Kidney (tissue), 13 donors: ENCODE measurements at regions not wholly inside any gene's neighbourhood (a gene's known extent, or its start where the extent isn't known, plus 50 kb on each side); places are given as distances from the start of the nearest gene placed in this dataset.

Experiments used
- DNase-seq, 5 donors: peaks; one replicate each; pipeline ENCODE4 v3.0.0-alpha.2; 2013 to 2020
- FAIRE-seq: peaks from 2 replicates; lab custom pipeline; 2012; peaks lifted over from hg19 to GRCh38; lab: Jason Lieb, UNC
- H3K27ac ChIP-seq, 2 donors: one replicate each; pipeline ENCODE4 v1.7.0; 2013; ENCODE audit warnings: low read depth in 2 of 2, low read length in 2 of 2, inconsistent platforms in 1 of 2
- H3K27me3 ChIP-seq: one replicate; pipeline ENCODE4 v1.7.1; 2013; ENCODE audit warnings: low read length, inconsistent platforms; ENCODE audit not compliant: control insufficient read depth, insufficient read depth
- H3K36me3 ChIP-seq, 3 donors: one replicate each; pipeline versions ENCODE4 v1.7.0 to v1.7.1; 2013; ENCODE audit warnings: low read length in 3 of 3, control low read depth in 1 of 3, inconsistent platforms in 1 of 3; ENCODE audit not compliant: insufficient read depth in 3 of 3, control insufficient read depth in 2 of 3
- H3K4me1 ChIP-seq, 3 donors: one replicate each; pipeline versions ENCODE4 v1.7.0 to v1.7.1; 2013; ENCODE audit warnings: low read length in 3 of 3, inconsistent platforms in 1 of 3, low read depth in 1 of 3; ENCODE audit not compliant: control insufficient read depth in 2 of 3, insufficient read depth in 2 of 3
- H3K4me3 ChIP-seq, 3 donors: one replicate each; pipeline versions ENCODE4 v1.7.0 to v1.8.1; 2013; ENCODE audit warnings: low read length in 3 of 3, control low read depth in 1 of 3, inconsistent platforms in 1 of 3
- H3K9ac ChIP-seq, 3 donors: one replicate each; pipeline versions ENCODE4 v1.7.0 to v1.7.1; 2013; ENCODE audit warnings: low read length in 3 of 3, control low read depth in 1 of 3, inconsistent platforms in 1 of 3
- H3K9me3 ChIP-seq, 3 donors: one replicate each; pipeline versions ENCODE4 v1.7.0 to v1.7.1; 2013; ENCODE audit warnings: low read length in 3 of 3, control low read depth in 1 of 3, inconsistent platforms in 1 of 3; ENCODE audit not compliant: control insufficient read depth in 2 of 3, insufficient read depth in 1 of 3
- CTCF ChIP-seq: IDR thresholded peaks from 3 replicates; pipeline ENCODE4 v1.5.1; 2012; ENCODE audit warnings: mild to moderate bottlenecking, moderate library complexity, borderline replicate concordance; ENCODE audit not compliant: insufficient read depth; ENCODE audit errors: extremely low read depth
- intact Hi-C: fragments of 100-400 bp; cut with DNase I; formaldehyde crosslinking; loops from one replicate; pipeline ENCODE4 v1.11.1; 2022
- donor health status: control.
- donor health status: control.
- donor health status: control.
- donor health status: control.
- donor health status: control.
- donor health status: DM: yes; HTN: yes; CAD: no.
- donor health status: Normal renal cell carcinoma (clear cell type).

- Histone ChIP-seq H3K27ac (no peak overlapping the region), H3K4me3 (no peak overlapping the region), H3K36me3 (no peaks in the 10 kb centered on the region), H3K9ac (no peak overlapping the region), H3K4me1 (no peaks in the 10 kb centered on the region), H3K27me3 (no peaks in the 10 kb centered on the region), H3K9me3 (no peaks in the 10 kb centered on the region)
- TF ChIP-seq CTCF: no peak
- FAIRE-seq: no peak
- DNase-seq: no peak
- intact Hi-C loops: no loop called here
Observed at GRCh38 chr16:52643006-52643405, 96.1 kb upstream of the TOX3 start.

DNA sequence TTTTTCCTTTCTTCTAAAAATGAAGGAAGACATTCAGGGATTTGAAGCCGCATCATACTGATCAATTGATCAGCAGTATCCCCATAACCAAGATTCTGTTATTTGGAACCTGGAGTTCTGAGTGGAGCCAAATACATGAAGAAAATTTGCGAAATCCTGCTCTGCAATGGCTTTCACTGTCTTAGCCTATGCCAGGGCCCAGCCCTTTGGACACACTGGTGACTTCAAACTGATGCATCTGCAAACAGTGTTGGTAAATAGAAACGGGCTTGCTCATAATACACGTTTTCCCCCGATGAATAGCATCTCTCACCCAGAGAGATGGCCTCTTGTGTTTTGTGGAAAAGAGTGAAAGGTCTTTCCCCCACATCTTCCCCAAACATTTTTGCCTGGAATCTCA lies 87.6 kb upstream of the TOX3 start:
- Histone ChIP-seq H3K27me3 (no peaks in the 10 kb centered on the region), H3K9me3 (peaks cover 0 to 5% (median 0%) of the 10 kb centered on the region in 3 donors), H3K4me3 (no peak overlapping the region), H3K9ac (no peak overlapping the region), H3K4me1 (no peaks in the 10 kb centered on the region), H3K36me3 (no peaks in the 10 kb centered on the region), H3K27ac (no peak overlapping the region)
- intact Hi-C loops: no loop called here
- no peak for FAIRE-seq
- no peak for TF ChIP-seq CTCF
- DNase-seq: no peak

DNA sequence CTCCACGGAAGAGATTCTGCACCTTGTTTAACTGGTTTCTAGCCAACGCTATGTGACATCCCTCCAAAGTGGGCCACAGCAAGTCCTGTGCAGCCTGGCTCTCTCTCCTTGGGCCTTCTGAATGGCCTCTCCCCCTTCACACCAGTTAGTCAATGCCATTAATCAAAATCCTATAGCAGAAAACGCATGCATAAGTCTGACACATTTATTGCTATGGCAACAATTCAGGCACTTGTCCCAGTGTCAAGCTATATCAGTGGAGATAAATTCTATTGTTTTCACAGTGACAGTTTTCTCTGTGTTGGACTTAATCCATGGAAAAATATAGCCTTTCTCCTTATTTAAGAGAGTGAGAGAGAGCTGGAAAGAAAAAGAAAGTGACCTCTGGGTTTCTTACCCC lies 87.2 kb upstream of the TOX3 start:
- FAIRE-seq (no peak), DNase-seq (peak in 2 of 5 donors; percentile 36 to 66)
- H3K27me3 ChIP-seq: no peaks in the 10 kb centered on the region
- H3K4me1 ChIP-seq: no peaks in the 10 kb centered on the region
- no peak overlapping the region for H3K4me3 ChIP-seq
- H3K9ac ChIP-seq: no peak overlapping the region
- H3K27ac ChIP-seq: no peak overlapping the region
- H3K36me3 ChIP-seq: no peaks in the 10 kb centered on the region
- intact Hi-C loops: no loop called here
- peaks cover 0 to 5% (median 0%) of the 10 kb centered on the region in 3 donors for H3K9me3 ChIP-seq
- no peak for TF ChIP-seq CTCF

GRCh38 chr16:52633230-52633629 lies 86.3 kb upstream of the TOX3 start:
- Histone ChIP-seq H3K36me3 (no peaks in the 10 kb centered on the region), H3K27me3 (no peaks in the 10 kb centered on the region), H3K4me1 (no peaks in the 10 kb centered on the region), H3K9me3 (peaks cover 0 to 5% (median 0%) of the 10 kb centered on the region in 3 donors), H3K27ac (no peak overlapping the region), H3K9ac (no peak overlapping the region), H3K4me3 (no peak overlapping the region)
- intact Hi-C loops: no loop called here
- TF ChIP-seq CTCF: no peak
- FAIRE-seq: no peak
- DNase-seq: no peak
